ENCODE measurements at regions not wholly inside any gene's neighbourhood (a gene's known extent, or its start where the extent isn't known, plus 50 kb on each side); places are given as distances from the start of the nearest gene placed in this dataset.

DNA sequence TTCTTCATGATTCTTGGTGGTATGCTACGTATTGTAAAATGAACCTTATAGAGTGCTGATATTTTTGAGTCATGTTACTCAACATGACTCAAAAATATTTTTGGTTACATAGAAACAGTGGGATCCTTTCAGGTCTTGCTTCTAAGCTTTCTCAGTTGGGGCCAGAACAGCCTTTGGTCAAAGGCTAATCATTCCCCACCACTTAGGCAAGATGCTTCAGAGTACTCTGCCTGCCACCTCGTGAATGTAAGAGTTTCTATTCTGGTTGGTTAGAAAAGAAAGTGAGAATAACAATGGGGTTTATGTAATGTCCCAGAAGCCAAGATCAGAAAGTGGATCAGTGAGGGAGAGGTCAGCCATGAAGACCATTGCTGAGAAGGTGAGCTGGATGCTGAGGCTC, 327.8 kb downstream of the TCERG1L start (continued):
- TF ChIP-seq, protein P1, sequence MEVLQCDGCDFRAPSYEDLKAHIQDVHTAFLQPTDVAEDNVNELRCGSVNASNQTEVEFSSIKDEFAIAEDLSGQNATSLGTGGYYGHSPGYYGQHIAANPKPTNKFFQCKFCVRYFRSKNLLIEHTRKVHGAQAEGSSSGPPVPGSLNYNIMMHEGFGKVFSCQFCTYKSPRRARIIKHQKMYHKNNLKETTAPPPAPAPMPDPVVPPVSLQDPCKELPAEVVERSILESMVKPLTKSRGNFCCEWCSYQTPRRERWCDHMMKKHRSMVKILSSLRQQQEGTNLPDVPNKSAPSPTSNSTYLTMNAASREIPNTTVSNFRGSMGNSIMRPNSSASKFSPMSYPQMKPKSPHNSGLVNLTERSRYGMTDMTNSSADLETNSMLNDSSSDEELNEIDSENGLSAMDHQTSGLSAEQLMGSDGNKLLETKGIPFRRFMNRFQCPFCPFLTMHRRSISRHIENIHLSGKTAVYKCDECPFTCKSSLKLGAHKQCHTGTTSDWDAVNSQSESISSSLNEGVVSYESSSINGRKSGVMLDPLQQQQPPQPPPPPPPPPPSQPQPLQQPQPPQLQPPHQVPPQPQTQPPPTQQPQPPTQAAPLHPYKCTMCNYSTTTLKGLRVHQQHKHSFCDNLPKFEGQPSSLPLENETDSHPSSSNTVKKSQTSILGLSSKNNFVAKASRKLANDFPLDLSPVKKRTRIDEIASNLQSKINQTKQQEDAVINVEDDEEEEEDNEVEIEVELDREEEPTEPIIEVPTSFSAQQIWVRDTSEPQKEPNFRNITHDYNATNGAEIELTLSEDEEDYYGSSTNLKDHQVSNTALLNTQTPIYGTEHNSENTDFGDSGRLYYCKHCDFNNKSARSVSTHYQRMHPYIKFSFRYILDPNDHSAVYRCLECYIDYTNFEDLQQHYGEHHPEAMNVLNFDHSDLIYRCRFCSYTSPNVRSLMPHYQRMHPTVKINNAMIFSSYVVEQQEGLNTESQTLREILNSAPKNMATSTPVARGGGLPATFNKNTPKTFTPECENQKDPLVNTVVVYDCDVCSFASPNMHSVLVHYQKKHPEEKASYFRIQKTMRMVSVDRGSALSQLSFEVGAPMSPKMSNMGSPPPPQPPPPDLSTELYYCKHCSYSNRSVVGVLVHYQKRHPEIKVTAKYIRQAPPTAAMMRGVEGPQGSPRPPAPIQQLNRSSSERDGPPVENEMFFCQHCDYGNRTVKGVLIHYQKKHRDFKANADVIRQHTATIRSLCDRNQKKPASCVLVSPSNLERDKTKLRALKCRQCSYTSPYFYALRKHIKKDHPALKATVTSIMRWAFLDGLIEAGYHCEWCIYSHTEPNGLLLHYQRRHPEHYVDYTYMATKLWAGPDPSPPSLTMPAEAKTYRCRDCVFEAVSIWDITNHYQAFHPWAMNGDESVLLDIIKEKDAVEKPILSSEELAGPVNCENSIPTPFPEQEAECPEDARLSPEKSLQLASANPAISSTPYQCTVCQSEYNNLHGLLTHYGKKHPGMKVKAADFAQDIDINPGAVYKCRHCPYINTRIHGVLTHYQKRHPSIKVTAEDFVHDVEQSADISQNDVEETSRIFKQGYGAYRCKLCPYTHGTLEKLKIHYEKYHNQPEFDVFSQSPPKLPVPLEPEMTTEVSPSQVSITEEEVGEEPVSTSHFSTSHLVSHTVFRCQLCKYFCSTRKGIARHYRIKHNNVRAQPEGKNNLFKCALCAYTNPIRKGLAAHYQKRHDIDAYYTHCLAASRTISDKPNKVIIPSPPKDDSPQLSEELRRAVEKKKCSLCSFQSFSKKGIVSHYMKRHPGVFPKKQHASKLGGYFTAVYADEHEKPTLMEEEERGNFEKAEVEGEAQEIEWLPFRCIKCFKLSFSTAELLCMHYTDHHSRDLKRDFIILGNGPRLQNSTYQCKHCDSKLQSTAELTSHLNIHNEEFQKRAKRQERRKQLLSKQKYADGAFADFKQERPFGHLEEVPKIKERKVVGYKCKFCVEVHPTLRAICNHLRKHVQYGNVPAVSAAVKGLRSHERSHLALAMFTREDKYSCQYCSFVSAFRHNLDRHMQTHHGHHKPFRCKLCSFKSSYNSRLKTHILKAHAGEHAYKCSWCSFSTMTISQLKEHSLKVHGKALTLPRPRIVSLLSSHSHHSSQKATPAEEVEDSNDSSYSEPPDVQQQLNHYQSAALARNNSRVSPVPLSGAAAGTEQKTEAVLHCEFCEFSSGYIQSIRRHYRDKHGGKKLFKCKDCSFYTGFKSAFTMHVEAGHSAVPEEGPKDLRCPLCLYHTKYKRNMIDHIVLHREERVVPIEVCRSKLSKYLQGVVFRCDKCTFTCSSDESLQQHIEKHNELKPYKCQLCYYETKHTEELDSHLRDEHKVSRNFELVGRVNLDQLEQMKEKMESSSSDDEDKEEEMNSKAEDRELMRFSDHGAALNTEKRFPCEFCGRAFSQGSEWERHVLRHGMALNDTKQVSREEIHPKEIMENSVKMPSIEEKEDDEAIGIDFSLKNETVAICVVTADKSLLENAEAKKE (CRISPR knock-in tag; IDR thresholded peaks at IDR 0.05): no peak
- TF ChIP-seq NANOG (IDR thresholded peaks at IDR 0.05; ENCODE audit: borderline replicate concordance): no peak
- TF ChIP-seq, protein P2, sequence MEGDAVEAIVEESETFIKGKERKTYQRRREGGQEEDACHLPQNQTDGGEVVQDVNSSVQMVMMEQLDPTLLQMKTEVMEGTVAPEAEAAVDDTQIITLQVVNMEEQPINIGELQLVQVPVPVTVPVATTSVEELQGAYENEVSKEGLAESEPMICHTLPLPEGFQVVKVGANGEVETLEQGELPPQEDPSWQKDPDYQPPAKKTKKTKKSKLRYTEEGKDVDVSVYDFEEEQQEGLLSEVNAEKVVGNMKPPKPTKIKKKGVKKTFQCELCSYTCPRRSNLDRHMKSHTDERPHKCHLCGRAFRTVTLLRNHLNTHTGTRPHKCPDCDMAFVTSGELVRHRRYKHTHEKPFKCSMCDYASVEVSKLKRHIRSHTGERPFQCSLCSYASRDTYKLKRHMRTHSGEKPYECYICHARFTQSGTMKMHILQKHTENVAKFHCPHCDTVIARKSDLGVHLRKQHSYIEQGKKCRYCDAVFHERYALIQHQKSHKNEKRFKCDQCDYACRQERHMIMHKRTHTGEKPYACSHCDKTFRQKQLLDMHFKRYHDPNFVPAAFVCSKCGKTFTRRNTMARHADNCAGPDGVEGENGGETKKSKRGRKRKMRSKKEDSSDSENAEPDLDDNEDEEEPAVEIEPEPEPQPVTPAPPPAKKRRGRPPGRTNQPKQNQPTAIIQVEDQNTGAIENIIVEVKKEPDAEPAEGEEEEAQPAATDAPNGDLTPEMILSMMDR (conservative IDR thresholded peaks at IDR 0.05; ENCODE audit: low read depth in 2 of 2): no peak
- no peak for TF ChIP-seq POLR2AphosphoS5 (IDR thresholded peaks at IDR 0.05; ENCODE audit: low read depth)
- TF ChIP-seq, protein P3, sequence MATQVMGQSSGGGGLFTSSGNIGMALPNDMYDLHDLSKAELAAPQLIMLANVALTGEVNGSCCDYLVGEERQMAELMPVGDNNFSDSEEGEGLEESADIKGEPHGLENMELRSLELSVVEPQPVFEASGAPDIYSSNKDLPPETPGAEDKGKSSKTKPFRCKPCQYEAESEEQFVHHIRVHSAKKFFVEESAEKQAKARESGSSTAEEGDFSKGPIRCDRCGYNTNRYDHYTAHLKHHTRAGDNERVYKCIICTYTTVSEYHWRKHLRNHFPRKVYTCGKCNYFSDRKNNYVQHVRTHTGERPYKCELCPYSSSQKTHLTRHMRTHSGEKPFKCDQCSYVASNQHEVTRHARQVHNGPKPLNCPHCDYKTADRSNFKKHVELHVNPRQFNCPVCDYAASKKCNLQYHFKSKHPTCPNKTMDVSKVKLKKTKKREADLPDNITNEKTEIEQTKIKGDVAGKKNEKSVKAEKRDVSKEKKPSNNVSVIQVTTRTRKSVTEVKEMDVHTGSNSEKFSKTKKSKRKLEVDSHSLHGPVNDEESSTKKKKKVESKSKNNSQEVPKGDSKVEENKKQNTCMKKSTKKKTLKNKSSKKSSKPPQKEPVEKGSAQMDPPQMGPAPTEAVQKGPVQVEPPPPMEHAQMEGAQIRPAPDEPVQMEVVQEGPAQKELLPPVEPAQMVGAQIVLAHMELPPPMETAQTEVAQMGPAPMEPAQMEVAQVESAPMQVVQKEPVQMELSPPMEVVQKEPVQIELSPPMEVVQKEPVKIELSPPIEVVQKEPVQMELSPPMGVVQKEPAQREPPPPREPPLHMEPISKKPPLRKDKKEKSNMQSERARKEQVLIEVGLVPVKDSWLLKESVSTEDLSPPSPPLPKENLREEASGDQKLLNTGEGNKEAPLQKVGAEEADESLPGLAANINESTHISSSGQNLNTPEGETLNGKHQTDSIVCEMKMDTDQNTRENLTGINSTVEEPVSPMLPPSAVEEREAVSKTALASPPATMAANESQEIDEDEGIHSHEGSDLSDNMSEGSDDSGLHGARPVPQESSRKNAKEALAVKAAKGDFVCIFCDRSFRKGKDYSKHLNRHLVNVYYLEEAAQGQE (IDR thresholded peaks at IDR 0.05; ENCODE audit: unreplicated experiment): no peak
- TF ChIP-seq JUNB (IDR thresholded peaks at IDR 0.05; ENCODE audit: unreplicated experiment): no peak
- no peak for TF ChIP-seq EZH2 (IDR thresholded peaks at IDR 0.05; ENCODE audit: low read depth, unreplicated experiment)
- TF ChIP-seq, protein P4, sequence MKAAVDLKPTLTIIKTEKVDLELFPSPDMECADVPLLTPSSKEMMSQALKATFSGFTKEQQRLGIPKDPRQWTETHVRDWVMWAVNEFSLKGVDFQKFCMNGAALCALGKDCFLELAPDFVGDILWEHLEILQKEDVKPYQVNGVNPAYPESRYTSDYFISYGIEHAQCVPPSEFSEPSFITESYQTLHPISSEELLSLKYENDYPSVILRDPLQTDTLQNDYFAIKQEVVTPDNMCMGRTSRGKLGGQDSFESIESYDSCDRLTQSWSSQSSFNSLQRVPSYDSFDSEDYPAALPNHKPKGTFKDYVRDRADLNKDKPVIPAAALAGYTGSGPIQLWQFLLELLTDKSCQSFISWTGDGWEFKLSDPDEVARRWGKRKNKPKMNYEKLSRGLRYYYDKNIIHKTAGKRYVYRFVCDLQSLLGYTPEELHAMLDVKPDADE (IDR thresholded peaks at IDR 0.05): no peak
- no peak for TF ChIP-seq STAT1 (IDR thresholded peaks at IDR 0.05; ENCODE audit: unreplicated experiment)

Measured in GM23338 (cell line).